Stimulated activated effector memory CD8-positive, alpha-beta T cell treated with anti-CD3 and anti-CD28 coated beads, Interleukin-12 subunit alpha, Interleukin-12 subunit beta, amount 100 ng/mL, for 72 hours (primary cell): ENCODE measurements at regions not wholly inside any gene's neighbourhood (a gene's known extent, or its start where the extent isn't known, plus 50 kb on each side); places are given as distances from the start of the nearest gene placed in this dataset.

ENCODE experiments used
- ATAC-seq: fragments of 150-1000 bp; cut with Tn5 transposase; 2 replicates; pipeline ENCODE4 v1.10.0; 2021
- DNase-seq, 2 donors: peaks; one replicate each; pipeline ENCODE4 v3.0.0; 2021 to 2022; ENCODE audit warnings: low spot score in 2 of 2
- H3K27ac Mint-ChIP-seq: one replicate; pipeline ENCODE4 v1.8.0; 2022; ENCODE audit warnings: mild to moderate bottlenecking, mixed read lengths
- H3K36me3 Mint-ChIP-seq: one replicate; pipeline ENCODE4 v1.8.0; 2022; ENCODE audit warnings: mild to moderate bottlenecking, mixed read lengths
- H3K4me1 Mint-ChIP-seq: one replicate; pipeline ENCODE4 v1.8.0; 2022; ENCODE audit warnings: mixed read lengths
- H3K4me3 Mint-ChIP-seq: one replicate; pipeline ENCODE4 v1.8.0; 2022; ENCODE audit warnings: mild to moderate bottlenecking, mixed read lengths
- H3K9me3 Mint-ChIP-seq: one replicate; pipeline ENCODE4 v1.8.0; 2022; ENCODE audit warnings: mixed read lengths

DNA sequence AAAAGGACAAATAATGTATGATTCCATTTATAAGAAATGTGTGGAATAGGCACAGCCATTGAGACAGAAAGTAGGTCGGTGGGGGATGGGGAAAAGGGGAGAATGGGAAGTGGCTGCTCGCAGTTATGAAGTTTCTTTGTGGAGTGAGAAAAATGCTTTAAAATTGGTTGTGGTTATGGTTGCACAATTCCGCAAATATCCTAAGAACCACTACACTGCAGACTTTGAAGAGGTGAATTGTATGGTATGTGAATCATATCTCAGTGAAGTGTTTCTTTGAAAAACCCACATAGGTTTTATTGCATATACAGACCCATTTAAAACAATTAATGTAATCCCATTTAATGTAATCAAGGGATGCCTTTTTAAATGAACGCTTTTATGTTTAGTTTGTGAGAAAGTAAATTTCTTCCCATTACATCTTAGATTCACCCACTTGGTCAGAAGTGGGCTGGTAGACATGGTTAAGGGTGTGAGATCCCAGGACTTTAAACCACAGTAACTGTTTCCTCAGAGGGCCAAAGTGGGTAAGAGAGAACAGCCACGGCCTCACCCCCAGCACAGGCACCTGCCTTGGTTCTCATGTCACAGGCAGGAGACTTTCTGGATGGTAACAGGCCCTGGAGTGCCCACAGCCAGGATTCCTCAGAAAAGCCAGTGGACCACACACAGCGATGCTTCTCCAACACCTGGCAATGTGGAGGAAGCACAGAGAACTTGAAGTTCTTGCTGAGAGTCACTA is 119.3 kb upstream of the GJB6 start:
- no peak overlapping the region for H3K4me3 Mint-ChIP-seq
- peaks cover 11% of the 10 kb centered on the region for H3K4me1 Mint-ChIP-seq
- H3K27ac Mint-ChIP-seq = no peak overlapping the region
- DNase-seq (no peak), ATAC-seq (no peak)
- H3K36me3 Mint-ChIP-seq = no peaks in the 10 kb centered on the region
- no peaks in the 10 kb centered on the region for H3K9me3 Mint-ChIP-seq

DNA sequence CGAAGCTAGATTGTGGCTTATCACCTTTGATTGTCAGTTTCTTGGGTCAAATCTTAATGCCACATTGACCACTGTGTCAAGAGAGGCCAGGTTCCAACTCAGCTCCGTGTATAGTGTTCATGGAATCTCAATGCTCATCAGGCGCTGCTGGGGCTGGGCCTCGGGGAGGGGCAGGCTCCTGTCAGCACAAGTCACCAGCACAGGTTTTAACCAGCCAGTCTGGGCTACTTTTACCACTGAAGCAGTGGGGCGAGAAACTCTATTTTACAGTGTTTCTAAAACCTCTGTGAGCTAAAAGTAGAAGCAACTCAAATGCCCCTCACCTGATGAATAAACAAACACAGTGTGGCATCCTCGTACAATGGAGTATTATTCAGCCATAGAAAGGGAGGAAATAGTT is 118.7 kb upstream of the GJB6 start:
- ATAC-seq = no peak
- H3K27ac Mint-ChIP-seq = no peak overlapping the region
- H3K4me1 Mint-ChIP-seq = peaks cover 11% of the 10 kb centered on the region
- no peaks in the 10 kb centered on the region for H3K9me3 Mint-ChIP-seq
- H3K4me3 Mint-ChIP-seq = no peak overlapping the region
- no peak for DNase-seq
- H3K36me3 Mint-ChIP-seq = no peaks in the 10 kb centered on the region

DNA sequence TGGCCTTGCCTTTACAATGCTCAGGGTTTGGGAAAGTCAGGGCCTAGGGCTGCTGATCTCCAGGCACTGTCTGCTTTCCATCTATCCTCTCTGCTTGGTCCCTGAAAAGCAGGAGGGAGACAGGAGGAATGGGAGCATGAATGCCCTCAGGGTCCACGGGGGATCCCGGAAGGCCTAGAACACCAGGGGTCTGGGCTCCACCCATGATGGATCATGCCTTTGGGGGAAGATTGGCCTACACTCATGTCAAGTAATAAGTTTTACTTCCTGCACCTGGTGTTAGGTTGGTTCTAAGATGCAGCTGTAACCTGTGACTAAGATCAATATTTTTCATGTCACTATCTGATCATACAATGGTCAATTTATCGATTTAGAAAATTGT is 118.3 kb upstream of the GJB6 start:
- ATAC-seq = no peak
- H3K4me1 Mint-ChIP-seq = peaks cover 11% of the 10 kb centered on the region
- H3K36me3 Mint-ChIP-seq = no peaks in the 10 kb centered on the region
- no peak overlapping the region for H3K27ac Mint-ChIP-seq
- no peaks in the 10 kb centered on the region for H3K9me3 Mint-ChIP-seq
- H3K4me3 Mint-ChIP-seq = no peak overlapping the region
- DNase-seq = no peak

DNA sequence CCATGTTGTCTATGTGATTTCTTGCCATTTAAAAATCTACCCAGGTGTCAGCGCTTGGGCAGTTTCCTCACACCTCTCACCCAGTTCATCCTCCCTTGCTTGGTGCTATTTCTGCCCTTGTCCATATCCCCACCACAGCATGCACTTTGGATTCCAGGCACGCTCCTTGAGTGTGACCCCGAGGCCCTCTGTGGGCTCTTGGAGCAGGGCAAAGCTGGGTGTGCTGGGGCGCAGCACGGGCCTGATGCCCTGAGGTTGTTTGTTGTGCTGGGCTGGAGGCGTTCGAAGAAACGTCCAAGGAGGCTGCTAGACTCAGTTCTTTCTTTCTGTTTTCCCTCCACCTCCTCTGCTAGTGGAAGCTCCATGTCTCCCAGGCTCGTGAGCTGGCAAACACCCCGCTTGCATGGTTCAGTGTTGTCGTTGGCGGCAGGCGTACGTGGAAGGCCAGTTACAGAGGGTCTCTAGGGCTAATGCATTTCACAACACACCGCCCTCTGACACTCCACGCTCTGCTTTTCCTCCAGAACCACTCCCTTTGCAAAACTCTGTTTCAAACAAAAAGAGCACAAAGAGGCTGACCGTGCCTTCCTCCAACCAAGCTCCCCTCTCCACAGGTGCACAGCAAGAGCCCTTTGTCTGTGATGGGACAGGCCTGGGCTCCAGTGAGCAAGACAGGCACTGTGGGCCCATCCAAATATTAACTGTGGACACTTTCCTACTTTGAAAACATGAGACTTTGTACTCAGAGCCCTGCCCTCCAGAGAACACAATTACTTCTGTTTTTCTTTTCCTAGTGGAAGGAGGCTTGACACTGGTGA is 117.7 kb upstream of the GJB6 start:
- no peak for ATAC-seq
- H3K27ac Mint-ChIP-seq = no peak overlapping the region
- H3K4me1 Mint-ChIP-seq = peaks cover 10% of the 10 kb centered on the region
- H3K36me3 Mint-ChIP-seq = no peaks in the 10 kb centered on the region
- no peak for DNase-seq
- H3K9me3 Mint-ChIP-seq = no peaks in the 10 kb centered on the region
- H3K4me3 Mint-ChIP-seq = no peak overlapping the region

DNA sequence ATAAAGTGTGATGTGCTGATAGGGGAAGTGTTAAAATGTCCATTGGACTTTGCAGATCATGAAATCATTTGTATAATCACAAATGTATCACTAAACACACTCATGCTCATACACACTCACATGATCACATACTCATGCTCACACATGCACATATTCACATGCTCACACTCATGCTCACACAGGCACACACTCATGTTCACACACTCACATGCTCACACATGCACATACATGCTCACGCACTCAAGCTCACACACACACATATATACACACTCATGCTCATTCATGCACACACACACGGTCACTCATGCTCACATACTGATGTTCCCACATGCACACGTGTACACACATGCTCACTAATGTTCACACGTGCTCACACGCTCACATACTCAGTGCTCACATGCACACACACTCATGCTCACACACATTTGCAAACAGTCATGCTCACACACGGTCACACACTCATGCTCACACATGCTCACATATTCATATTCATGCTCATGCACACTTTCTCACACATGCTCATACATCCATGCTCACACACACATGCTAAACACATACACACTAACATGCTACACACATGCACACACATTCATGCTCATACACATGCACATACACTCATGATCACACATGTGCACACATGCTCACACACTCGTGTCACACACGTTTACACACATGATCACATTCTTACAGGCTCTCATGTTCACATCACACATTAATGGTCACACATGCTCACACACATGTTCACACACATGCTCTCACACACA is 116.7 kb upstream of the GJB6 start:
- peaks cover under 1% of the 10 kb centered on the region for H3K4me1 Mint-ChIP-seq
- H3K27ac Mint-ChIP-seq = no peak overlapping the region
- no peaks in the 10 kb centered on the region for H3K9me3 Mint-ChIP-seq
- no peak for ATAC-seq
- H3K4me3 Mint-ChIP-seq = no peak overlapping the region
- no peaks in the 10 kb centered on the region for H3K36me3 Mint-ChIP-seq
- no peak for DNase-seq

DNA sequence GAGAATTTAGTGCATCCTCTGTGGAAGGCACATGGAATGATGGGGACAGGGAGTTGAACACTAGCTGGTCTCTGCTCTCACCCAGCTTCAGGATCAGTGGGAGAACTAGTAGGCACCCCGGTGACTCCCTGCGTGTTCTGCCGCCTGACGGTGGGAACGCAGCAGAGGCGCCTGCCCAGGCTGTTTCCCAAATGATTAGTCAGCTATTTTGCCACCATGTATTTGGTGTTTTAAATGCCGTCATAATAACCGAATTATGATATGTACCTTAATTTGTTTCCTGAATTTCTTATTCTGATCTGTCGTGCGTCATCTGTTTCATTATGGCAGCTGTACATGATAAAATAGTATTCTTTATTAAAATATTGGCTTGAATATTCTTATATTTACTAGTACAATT is 115.9 kb upstream of the GJB6 start:
- Mint-ChIP-seq H3K4me3 (no peak overlapping the region), H3K27ac (no peak overlapping the region), H3K9me3 (no peaks in the 10 kb centered on the region), H3K4me1 (no peaks in the 10 kb centered on the region), H3K36me3 (no peaks in the 10 kb centered on the region)
- no peak for ATAC-seq
- DNase-seq = no peak

DNA sequence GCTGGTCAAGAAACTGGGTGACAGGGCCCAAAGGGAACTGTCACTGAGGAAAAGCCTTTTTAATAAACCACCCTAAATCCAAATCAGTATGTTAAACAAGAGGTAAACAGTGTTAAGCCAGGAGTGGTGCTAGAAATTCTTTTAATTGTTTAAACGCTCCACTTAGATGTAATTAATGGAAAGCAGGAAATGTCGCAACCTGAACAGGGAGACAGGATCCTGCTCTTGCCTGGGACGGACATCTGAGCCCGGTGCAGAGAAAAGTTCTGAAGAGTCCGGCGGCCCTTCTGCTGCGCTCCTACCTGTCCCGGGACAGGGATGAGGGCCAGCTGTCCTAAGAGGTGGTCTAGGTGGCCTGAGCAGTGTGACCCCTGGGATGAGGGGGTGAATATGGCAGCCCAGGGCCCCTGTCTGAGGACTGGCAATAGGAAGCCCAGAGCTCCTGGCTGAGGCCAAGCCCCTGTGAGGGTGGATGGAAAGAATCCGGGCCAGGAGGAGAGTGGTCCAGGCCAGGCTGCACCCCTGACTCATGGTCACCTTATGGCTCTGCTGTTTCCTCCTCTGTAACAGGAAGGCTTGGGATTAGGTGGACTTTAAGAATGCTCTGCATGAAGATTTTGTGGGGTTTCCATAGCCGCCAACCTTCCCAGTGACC is 112.8 kb upstream of the GJB6 start:
- H3K9me3 Mint-ChIP-seq = no peaks in the 10 kb centered on the region
- ATAC-seq (no peak), DNase-seq (no peak)
- H3K4me1 Mint-ChIP-seq = no peaks in the 10 kb centered on the region
- H3K36me3 Mint-ChIP-seq = no peaks in the 10 kb centered on the region
- H3K27ac Mint-ChIP-seq = no peak overlapping the region
- no peak overlapping the region for H3K4me3 Mint-ChIP-seq

DNA sequence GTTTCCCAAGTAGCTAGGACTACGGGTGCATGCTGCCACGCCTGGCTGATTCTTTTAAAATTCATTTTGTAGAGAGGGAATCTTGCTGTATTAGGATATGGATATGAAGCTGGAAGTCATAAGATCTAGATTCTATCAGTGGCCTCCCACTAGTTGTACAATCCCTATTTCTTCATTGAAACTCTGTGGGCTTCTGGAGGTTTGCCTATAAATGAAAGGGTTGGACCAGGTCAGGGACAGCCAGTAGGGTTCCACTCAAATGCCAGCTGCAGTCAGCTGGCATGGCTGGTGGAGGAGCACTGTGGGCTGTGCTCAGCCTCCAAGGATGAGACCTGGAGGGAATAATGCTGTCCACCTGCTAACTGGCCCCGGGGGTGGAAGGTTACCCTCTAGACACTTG is 110.2 kb upstream of the GJB6 start:
- H3K9me3 Mint-ChIP-seq = no peaks in the 10 kb centered on the region
- ATAC-seq = no peak
- no peak for DNase-seq
- H3K4me1 Mint-ChIP-seq = peaks cover 14% of the 10 kb centered on the region
- H3K27ac Mint-ChIP-seq = no peak overlapping the region
- no peak overlapping the region for H3K4me3 Mint-ChIP-seq
- no peaks in the 10 kb centered on the region for H3K36me3 Mint-ChIP-seq

DNA sequence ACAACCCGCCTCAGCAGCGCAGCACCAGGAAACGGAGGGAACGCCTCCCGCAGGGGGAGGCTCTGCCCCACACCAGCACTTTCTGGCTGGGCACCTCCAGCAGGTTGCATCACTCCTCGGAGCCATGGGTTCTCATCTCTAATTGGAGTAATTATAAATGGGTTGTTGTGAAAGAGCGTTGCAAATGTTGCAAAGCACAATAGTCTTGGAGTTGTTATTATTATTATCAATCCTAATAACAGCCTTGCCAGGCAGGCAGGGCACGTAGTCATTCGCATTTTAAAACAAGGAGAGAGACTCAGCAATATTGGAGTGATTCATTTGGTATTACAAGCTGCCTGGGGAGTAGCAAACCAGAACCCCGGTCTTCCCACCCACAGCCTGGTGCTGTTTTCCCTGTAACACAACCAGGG is 108.6 kb upstream of the GJB6 start:
- ATAC-seq (no peak), DNase-seq (no peak)
- no peak overlapping the region for H3K4me3 Mint-ChIP-seq
- H3K36me3 Mint-ChIP-seq = no peaks in the 10 kb centered on the region
- no peak overlapping the region for H3K27ac Mint-ChIP-seq
- peaks cover 21% of the 10 kb centered on the region for H3K4me1 Mint-ChIP-seq
- no peaks in the 10 kb centered on the region for H3K9me3 Mint-ChIP-seq

DNA sequence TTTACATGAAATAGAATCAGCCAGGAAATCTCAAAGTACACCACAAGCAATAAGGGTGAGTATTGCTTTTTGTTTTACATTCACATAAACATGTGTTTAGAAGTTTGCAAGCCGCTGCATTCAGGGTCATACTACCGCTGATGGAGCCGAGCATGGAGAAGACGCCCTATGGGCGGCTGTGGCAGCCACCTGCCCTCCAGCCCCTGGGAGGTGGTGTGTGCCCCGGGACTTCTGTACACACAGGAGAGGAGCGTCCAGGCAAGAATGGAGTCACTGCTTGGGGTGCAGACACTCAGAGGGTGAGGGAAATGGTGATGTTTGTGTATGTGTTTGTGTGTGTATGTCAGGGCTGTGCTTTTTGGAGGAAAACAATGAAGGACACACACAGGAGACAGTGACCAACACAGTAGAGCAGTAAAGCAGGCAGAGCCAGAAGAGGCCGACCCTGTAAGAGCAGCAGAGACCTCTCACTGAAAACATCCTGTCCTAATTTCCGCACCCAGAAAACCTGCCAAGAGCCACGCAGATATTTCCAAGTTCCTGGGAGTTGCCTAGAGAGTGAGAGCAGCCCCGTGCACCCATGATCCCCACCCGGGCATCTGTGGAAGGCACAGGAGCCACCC is 108.1 kb upstream of the GJB6 start:
- DNase-seq (no peak), ATAC-seq (peak; percentile 28)
- H3K36me3 Mint-ChIP-seq = no peaks in the 10 kb centered on the region
- no peak overlapping the region for H3K27ac Mint-ChIP-seq
- H3K9me3 Mint-ChIP-seq = no peaks in the 10 kb centered on the region
- no peak overlapping the region for H3K4me3 Mint-ChIP-seq
- peaks cover 21% of the 10 kb centered on the region for H3K4me1 Mint-ChIP-seq

DNA sequence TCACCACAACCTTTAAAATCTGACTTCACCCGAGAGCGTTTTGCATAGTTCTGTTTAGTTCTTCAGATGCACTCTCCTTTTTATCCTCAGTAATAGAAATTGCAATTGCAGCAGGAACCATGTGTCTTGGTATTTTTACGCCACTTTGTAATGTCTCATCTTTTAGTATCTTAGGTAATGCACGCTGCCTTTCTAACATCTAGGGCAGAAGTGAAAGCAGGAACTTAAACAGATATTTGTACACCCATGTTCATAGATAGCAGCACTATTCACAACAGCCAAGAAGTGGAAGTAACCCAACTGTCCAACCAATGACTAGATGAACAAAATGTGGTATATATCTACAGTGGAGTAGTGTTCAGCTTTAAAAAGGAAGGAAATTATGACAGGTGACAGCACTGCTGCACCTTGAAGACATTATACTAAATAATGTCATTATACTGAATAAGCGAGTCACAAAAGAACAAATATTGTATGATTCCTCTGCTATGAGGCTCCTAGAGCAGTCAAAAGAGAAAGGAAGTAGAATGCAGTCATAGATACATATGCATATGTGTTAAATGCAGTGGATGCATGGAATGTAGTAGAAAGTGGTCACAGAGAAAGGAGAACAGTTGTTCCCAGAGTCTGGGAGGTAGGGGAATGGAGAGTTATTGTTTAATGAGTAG is 105.9 kb upstream of the GJB6 start:
- ATAC-seq (no peak), DNase-seq (no peak)
- H3K4me3 Mint-ChIP-seq = no peak overlapping the region
- H3K9me3 Mint-ChIP-seq = no peaks in the 10 kb centered on the region
- H3K36me3 Mint-ChIP-seq = no peaks in the 10 kb centered on the region
- no peak overlapping the region for H3K27ac Mint-ChIP-seq
- peaks cover 21% of the 10 kb centered on the region for H3K4me1 Mint-ChIP-seq

DNA sequence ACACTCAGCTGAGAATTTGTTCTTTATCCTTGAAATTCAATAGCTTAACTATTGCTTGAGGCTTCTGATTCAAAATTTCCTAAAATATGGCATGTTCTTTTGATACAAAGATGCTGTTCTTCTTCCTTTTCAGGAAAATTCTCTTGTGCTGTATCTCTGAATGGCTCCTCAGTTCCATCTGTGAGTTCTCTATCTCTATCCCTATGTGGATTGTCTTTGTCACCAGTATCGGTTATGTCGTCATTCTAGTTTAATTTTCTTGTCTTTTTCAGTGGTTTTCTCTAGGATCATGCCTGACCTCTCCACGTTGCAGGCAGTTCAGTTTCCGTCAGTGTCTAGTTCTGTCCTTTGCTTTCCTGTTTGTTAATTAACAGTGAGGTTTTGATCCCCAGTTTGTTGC is 104.6 kb upstream of the GJB6 start:
- ATAC-seq (no peak), DNase-seq (no peak)
- Mint-ChIP-seq H3K4me3 (no peak overlapping the region), H3K27ac (no peak overlapping the region), H3K36me3 (no peaks in the 10 kb centered on the region), H3K9me3 (no peaks in the 10 kb centered on the region), H3K4me1 (peaks cover 21% of the 10 kb centered on the region)

DNA sequence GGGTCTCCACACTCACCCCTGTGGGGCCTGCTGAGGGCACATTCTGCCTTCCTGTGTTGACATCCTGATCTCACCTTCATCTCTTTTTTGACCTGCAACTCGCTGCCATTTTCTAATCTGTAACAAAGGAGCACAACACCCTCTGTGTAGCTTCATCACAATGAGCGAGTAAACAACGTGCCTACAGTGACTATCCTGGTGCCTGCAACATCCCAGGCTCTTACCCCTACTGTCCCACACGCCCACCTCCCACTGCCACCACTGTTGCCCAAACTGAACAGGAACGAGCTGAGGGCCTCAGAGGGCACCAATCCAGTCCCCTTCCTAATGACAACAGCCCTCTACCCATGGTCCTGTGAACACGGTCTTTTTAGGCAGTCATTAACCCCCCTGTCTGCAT is 102.2 kb upstream of the GJB6 start:
- no peaks in the 10 kb centered on the region for H3K36me3 Mint-ChIP-seq
- no peak for ATAC-seq
- H3K9me3 Mint-ChIP-seq = no peaks in the 10 kb centered on the region
- no peak overlapping the region for H3K4me3 Mint-ChIP-seq
- peaks cover 17% of the 10 kb centered on the region for H3K4me1 Mint-ChIP-seq
- H3K27ac Mint-ChIP-seq = no peak overlapping the region
- DNase-seq = no peak

DNA sequence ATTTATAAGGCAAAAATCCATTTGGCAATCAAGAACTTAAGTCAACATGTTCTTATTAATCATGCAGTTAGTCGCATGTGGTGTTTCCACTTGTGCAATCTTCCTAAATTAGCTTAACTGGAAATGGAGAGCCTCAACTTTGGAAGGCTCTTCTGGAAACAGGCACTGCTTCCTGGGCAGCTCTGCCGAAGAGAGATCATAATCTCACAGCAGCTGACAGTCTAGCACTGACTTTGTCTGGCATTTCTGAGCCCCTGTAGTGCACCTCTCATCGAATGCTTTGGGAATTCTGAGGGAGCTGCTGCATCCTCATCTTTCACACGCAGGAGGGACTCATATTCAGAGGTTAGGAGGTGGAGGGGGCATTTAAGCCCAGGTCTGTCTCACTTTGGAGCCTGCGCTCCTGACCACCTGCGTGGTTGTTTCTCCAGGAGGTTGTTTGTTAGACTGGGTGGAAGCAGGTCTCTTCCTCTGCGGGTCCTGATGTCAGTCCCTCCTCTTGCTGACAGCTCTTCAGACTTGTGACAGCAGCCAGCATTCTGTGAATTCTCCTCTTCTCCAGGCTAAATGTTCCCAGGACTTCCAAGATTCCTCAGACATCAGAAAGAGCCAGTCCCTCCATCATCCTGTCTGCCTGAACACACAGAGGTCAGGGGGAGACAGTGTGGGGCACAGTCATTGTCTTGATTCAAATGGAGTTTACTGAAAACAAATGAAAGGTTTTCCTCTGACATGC is 100.4 kb upstream of the GJB6 start:
- Mint-ChIP-seq H3K27ac (no peak overlapping the region), H3K36me3 (no peaks in the 10 kb centered on the region), H3K4me1 (peaks cover 14% of the 10 kb centered on the region), H3K4me3 (no peak overlapping the region), H3K9me3 (peaks cover 5% of the 10 kb centered on the region)
- ATAC-seq (peak; percentile 40), DNase-seq (no peak)
